ENCODE measurements at regions not wholly inside any gene's neighbourhood (a gene's known extent, or its start where the extent isn't known, plus 50 kb on each side); places are given as distances from the start of the nearest gene placed in this dataset.

DNA sequence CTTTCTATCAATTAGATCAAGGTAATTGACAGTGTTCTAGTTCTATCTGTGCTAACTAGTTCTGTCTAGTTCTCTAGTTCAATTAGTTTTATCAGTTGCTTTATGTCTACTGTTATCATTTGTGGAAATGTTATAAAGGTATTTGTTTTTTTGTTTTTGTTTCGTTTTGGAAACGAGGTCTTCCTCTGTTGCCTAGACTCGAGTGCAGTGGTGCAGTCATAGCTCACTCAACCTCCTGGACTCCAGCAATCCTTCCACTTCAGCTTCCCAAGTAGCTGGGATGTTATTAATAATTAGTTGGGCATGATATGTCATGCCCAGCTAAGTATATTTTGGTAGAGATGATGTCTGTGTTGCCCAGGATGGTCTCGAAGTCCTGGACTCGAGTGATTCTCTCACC is 1682.8 kb upstream of the LRRTM1 start:
- no peak for DNase-seq

GRCh38 chr2:81984969-81985637 is 1680.6 kb upstream of the LRRTM1 start:
- DNase-seq = no peak

GRCh38 chr2:81981585-81981984 is 1677.0 kb upstream of the LRRTM1 start:
- DNase-seq = no peak

GRCh38 chr2:81979086-81979485 is 1674.5 kb upstream of the LRRTM1 start:
- DNase-seq = no peak

- no peak for DNase-seq
Measured at GRCh38 chr2:81976998-81977397, 1672.4 kb upstream of the LRRTM1 start.

- DNase-seq = no peak
Measured at GRCh38 chr2:81974216-81974615, 1669.7 kb upstream of the LRRTM1 start.

- no peak for DNase-seq
Measured at GRCh38 chr2:81942876-81943275, 1638.3 kb upstream of the LRRTM1 start.

GRCh38 chr2:81942136-81942680 is 1637.7 kb upstream of the LRRTM1 start:
- no peak for DNase-seq

- no peak for DNase-seq
Measured at GRCh38 chr2:81940266-81940955, 1635.9 kb upstream of the LRRTM1 start.

DNA sequence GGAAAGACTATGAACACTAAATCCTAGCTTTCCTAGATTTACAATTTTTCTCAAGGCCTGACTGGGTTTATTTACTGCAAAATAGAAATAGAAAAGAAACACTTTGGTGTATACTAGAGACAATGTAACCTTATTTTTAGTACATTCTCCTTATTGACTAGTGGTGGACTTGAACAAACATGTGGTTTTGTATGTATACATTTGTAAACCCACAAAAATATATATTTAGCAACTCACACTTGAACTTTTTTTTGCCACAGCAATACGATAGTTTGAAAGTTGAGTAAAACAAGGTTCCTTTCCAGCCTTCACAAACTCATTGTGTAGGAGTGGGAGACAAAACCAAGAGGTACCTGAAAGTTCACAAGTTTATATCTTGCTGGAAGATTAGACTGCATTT is 1633.4 kb upstream of the LRRTM1 start:
- no peak for DNase-seq

DNA sequence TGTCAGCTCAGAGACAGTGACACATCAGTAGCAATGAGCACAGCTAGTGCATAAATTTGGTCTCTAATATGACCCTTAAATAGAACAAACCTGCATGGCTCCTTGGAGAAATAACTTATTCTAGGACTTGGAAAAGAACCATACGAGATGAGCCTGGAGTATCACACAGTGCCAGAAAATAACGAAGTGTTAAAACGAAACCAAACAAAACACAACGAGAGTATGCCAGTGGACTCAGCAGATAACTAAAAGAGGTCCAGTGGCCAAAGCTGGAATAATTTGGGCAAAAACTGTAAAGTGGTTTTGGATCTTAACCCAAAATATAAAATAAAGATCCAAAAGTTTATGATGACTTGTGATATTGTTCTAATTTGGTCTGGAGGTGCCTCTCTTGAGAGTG is 1599.0 kb upstream of the LRRTM1 start:
- no peak for DNase-seq

DNA sequence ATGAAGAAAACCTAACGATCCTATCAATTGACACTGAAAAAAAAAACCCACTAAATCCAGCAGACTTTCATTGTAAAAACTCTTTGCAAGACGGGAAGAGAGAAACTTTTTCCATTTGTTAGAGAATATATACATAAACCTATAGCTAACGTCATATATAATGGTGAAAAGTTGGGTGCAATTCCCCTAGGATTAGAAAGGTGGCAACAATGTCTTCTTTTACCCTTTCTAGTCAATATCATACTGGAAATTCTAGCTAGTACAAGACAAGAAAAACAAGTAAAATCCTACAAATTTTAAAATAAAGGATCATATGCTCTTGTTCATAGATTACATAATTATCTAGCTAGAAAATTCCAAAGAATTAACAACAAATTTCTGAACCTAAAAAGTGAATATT is 1596.5 kb upstream of the LRRTM1 start:
- DNase-seq = no peak

- DNase-seq = no peak
Measured at GRCh38 chr2:81895620-81896250, 1591.2 kb upstream of the LRRTM1 start.

- DNase-seq = no peak
Measured at GRCh38 chr2:81894451-81894990, 1590.0 kb upstream of the LRRTM1 start.

DNA sequence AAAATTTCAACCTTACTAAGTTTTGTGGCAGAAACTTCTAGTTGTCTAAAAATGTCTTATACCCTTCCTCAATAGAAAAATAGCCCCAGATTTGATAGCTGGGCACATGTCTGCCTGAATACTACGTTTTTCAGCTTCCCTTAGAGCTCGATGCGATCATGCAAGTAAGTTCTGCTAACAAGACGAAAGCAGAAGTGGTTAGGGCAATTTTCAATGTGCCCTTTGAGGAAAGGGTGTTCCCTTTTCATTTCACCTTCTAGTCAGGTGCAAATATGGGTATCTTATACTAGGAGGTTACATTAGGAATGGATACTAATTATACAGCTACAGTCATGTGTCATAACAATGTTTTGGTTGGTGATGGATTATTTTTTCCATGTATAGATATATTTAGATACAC is 1572.1 kb upstream of the LRRTM1 start:
- no peak for DNase-seq

- DNase-seq = no peak
Measured at GRCh38 chr2:81872006-81872405, 1567.5 kb upstream of the LRRTM1 start.

- DNase-seq = no peak
Measured at GRCh38 chr2:81870119-81870518, 1565.6 kb upstream of the LRRTM1 start.

DNA sequence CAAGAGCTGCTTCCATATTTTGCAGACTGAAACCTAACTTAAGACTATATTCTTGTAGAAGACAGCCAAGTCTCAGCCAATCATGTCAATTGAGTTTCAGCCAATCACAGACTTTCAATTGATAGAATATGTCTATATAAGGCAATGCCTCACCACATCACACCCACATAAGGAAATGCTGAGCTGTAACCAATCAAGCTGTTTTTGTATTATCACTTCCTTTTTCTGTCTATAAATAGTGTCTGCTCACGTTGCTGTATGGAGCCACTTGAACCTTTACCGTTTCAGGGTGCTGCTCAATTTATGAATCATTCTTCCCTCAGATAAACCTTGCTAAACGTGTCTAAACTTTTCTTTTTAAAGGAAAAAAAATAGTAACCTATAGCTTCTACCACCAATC is 1554.4 kb upstream of the LRRTM1 start:
- DNase-seq = no peak

DNA sequence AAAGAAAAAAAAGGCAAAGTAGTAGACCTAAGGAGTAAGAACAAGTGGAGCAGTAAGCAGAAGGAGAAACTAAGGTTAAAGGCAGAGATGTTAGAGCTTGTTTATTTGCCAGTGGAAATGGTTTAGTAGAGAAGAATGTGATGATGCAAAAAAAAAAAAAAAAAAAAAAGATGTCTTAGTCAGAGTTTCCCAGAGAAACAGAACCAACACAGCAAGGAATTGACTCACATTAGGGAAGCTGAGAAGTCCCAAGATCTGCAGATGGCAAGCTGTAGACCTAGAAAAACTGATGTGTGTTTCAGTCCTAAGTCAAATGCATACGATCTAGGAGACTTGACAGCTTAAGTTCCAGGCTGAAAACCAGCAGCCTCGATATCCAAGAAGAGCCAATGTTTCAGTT is 1548.8 kb upstream of the LRRTM1 start:
- DNase-seq = no peak

DNA sequence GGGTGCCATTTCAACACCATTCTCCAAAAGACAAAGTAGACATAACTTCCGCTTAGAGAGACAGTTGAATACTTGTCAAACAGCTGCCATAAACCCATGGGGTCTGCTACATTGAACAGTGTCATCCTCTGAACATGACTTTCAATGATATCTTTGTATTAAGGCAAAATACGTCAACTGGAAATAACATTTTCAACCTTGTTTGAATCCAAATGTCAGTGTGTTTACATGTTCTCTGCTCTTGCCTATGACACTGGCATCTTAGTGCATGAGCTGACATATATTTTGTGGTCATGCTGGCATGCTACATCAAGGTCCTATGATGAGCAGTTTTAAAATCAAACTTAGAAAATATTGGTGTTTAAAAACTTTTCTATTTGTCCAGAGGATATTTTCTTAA is 1548.1 kb upstream of the LRRTM1 start:
- no peak for DNase-seq

- no peak for DNase-seq
Measured at GRCh38 chr2:81839780-81840179, 1535.2 kb upstream of the LRRTM1 start.

DNA sequence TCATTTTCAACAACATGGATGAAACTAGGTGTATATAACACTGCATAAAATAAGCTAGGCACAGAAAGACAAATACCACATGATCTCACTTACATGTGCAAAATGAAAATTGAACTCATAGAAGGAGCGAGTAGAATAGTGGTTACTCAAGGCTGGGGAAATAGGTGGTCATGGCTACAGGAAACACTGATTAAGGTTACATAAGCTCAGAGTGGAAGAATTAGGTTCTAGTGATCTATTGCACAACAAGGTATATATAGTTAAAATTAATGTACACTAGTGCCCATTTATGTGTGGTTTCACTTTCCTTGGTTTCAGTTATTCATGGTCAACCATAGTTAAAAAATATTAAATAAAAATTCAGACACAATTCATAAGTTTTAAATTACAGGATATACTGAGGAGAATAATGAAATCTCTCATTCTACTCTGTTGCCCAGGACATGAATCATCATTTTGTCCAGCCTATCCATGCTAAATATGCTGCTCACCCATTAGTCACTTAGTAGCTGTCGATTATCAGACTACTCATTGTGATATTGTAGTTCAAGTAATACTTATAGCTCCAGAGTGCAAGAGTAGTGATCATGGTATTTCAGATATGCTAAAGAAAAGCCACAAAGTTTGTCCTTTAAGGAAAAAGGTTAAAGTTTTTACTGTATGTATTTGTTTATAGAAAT is 1530.9 kb upstream of the LRRTM1 start:
- no peak for DNase-seq

GRCh38 chr2:81786811-81787210 is 1482.3 kb upstream of the LRRTM1 start:
- no peak for DNase-seq

Measured in activated CD4-positive, alpha-beta T cell treated with anti-CD3 and anti-CD28 coated beads for 1 hour (primary cell).